Fibroblast of lung (primary cell): ENCODE measurements at regions not wholly inside any gene's neighbourhood (a gene's known extent, or its start where the extent isn't known, plus 50 kb on each side); places are given as distances from the start of the nearest gene placed in this dataset.

Source experiments
- DNase-seq, 2 donors: peaks; one replicate each; pipeline versions ENCODE4 v3.0.0 to v3.0.0-alpha.2; 2010; ENCODE audit warnings: low read depth in 2 of 2
- H2AFZ ChIP-seq: 2 replicates; pipeline ENCODE4 v1.5.1; 2012; ENCODE audit warnings: low read length, control low read depth, inconsistent platforms
- H3K27ac ChIP-seq: 2 replicates; pipeline ENCODE4 v1.5.1; 2011; ENCODE audit warnings: low read length, control low read depth; ENCODE audit not compliant: insufficient read depth
- H3K27me3 ChIP-seq: 2 replicates; pipeline ENCODE4 v1.5.1; 2011; ENCODE audit warnings: mild to moderate bottlenecking, low read length; ENCODE audit not compliant: control insufficient read depth, insufficient read depth
- H3K36me3 ChIP-seq: 2 replicates; pipeline ENCODE4 v1.5.1; 2011; ENCODE audit warnings: low read length; ENCODE audit not compliant: control insufficient read depth, insufficient read depth
- H3K4me1 ChIP-seq: 2 replicates; pipeline ENCODE4 v1.5.1; 2011; ENCODE audit warnings: low read length; ENCODE audit not compliant: control insufficient read depth, insufficient read depth; ENCODE audit errors: extremely low read depth
- H3K4me2 ChIP-seq: 2 replicates; pipeline ENCODE4 v1.5.1; 2011; ENCODE audit warnings: low read length, control low read depth; ENCODE audit not compliant: insufficient read depth; ENCODE audit errors: extremely low read depth
- H3K4me3 ChIP-seq, 4 experiments: fragments of 200-600 bp in 1 of 4; sonication (generic) in 1 of 4; replicated peaks in 1 of 4; 2 replicates each; pipeline ENCODE4 v1.5.1; 2011 to 2016; ENCODE audit warnings: low read length in 4 of 4, low read depth in 3 of 4, mild to moderate bottlenecking in 3 of 4, control low read depth in 2 of 4, inconsistent platforms in 1 of 4, mixed read lengths in 1 of 4; ENCODE audit not compliant: insufficient read depth in 1 of 4; ENCODE audit errors: control extremely low read depth in 1 of 4
- H3K79me2 ChIP-seq: 2 replicates; pipeline ENCODE4 v1.5.1; 2012; ENCODE audit warnings: mild to moderate bottlenecking, low read length, inconsistent platforms; ENCODE audit not compliant: control insufficient read depth, insufficient read depth
- H3K9ac ChIP-seq: 2 replicates; pipeline ENCODE4 v1.5.1; 2011; ENCODE audit warnings: mild to moderate bottlenecking, low read length, control low read depth; ENCODE audit not compliant: insufficient read depth
- H3K9me3 ChIP-seq: 2 replicates; pipeline ENCODE4 v1.5.1; 2012; ENCODE audit warnings: low read depth, low read length; ENCODE audit not compliant: control insufficient read depth, insufficient read depth
- H4K20me1 ChIP-seq: 2 replicates; pipeline ENCODE4 v1.5.1; 2011; ENCODE audit warnings: low read length; ENCODE audit not compliant: control insufficient read depth, insufficient read depth; ENCODE audit errors: extremely low read depth
- CTCF ChIP-seq, 2 donors: IDR thresholded peaks in 1 of 2; conservative IDR thresholded peaks in 1 of 2; 1 replicate in 1 of 2; 2 replicates in 1 of 2; pipeline ENCODE4 v1.5.1; 2011 to 2012; ENCODE audit warnings: low read length in 2 of 2, control low read depth in 1 of 2, inconsistent platforms in 1 of 2, low read depth in 1 of 2, mild to moderate bottlenecking in 1 of 2
- EZH2 ChIP-seq: IDR thresholded peaks from 2 replicates; pipeline ENCODE4 v1.5.1; 2012; ENCODE audit warnings: low read length, control low read depth, mild to moderate bottlenecking; ENCODE audit errors: missing control alignments

GRCh38 chr5:174818430-174818829, 94.0 kb downstream of the MSX2 start:
- TF ChIP-seq EZH2 (no peak), CTCF (conservative IDR thresholded peaks at IDR 0.05 in 1 of 2, IDR thresholded peaks at IDR 0.05 in 1 of 2; ENCODE audit: low read depth in 1 of 2, low read length in 2 of 2) (no peak)
- Histone ChIP-seq H3K9me3 (no peaks in the 10 kb centered on the region), H3K79me2 (no peaks in the 10 kb centered on the region), H3K27ac (no peak overlapping the region), H3K36me3 (no peaks in the 10 kb centered on the region), H3K9ac (no peak overlapping the region), H3K4me3 (no peak overlapping the region), H2AFZ (no peak overlapping the region), H3K4me2 (no peak overlapping the region), H3K27me3 (no peaks in the 10 kb centered on the region), H3K4me1 (no peaks in the 10 kb centered on the region), H4K20me1 (no peaks in the 10 kb centered on the region)
- DNase-seq = no peak

- Histone ChIP-seq H3K36me3 (no peaks in the 10 kb centered on the region), H3K79me2 (no peaks in the 10 kb centered on the region), H3K4me2 (no peak overlapping the region), H3K9ac (no peak overlapping the region), H3K9me3 (no peaks in the 10 kb centered on the region), H3K4me3 (no peak overlapping the region), H3K27ac (no peak overlapping the region), H3K27me3 (no peaks in the 10 kb centered on the region), H4K20me1 (no peaks in the 10 kb centered on the region), H2AFZ (no peak overlapping the region), H3K4me1 (no peaks in the 10 kb centered on the region)
- DNase-seq = no peak
- TF ChIP-seq CTCF (conservative IDR thresholded peaks at IDR 0.05 in 1 of 2, IDR thresholded peaks at IDR 0.05 in 1 of 2; ENCODE audit: low read depth in 1 of 2, low read length in 2 of 2) (no peak), EZH2 (no peak)
Measured at GRCh38 chr5:174817610-174818009, 93.2 kb downstream of the MSX2 start.

GRCh38 chr5:174816858-174817257, 92.5 kb downstream of the MSX2 start:
- Histone ChIP-seq H3K79me2 (no peaks in the 10 kb centered on the region), H3K9me3 (no peaks in the 10 kb centered on the region), H3K4me1 (no peaks in the 10 kb centered on the region), H3K27me3 (no peaks in the 10 kb centered on the region), H3K36me3 (no peaks in the 10 kb centered on the region), H3K4me2 (no peak overlapping the region), H2AFZ (no peak overlapping the region), H4K20me1 (no peaks in the 10 kb centered on the region), H3K27ac (no peak overlapping the region), H3K4me3 (no peak overlapping the region), H3K9ac (no peak overlapping the region)
- no peak for DNase-seq
- no peak for TF ChIP-seq EZH2
- TF ChIP-seq CTCF (conservative IDR thresholded peaks at IDR 0.05 in 1 of 2, IDR thresholded peaks at IDR 0.05 in 1 of 2; ENCODE audit: low read depth in 1 of 2, low read length in 2 of 2) = peak; percentile 4 to 49
